ENCODE measurements at regions not wholly inside any gene's neighbourhood (a gene's known extent, or its start where the extent isn't known, plus 50 kb on each side); places are given as distances from the start of the nearest gene placed in this dataset.

DNA sequence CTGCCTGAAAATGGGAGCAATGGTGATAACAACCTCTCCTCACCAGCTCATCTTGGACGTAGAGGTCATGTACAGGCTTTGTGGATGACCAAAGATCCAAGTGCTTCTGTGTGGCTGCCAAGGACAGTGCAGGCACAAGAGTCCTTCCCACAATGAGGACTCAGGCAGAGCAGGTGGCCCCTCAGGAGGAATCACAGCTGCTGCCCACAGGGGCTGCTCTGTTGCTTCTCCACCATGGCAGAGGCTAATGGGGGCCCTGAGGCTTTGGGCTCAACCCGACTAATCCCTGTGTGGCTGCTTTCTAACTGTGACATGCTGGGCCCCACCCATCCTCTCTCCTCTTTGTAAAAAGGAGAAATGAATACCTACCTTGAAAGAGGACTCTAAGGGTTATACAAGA lies 58.1 kb upstream of the MRPS22 start:
- peak; percentile 57 to 71 for DNase-seq

DNA sequence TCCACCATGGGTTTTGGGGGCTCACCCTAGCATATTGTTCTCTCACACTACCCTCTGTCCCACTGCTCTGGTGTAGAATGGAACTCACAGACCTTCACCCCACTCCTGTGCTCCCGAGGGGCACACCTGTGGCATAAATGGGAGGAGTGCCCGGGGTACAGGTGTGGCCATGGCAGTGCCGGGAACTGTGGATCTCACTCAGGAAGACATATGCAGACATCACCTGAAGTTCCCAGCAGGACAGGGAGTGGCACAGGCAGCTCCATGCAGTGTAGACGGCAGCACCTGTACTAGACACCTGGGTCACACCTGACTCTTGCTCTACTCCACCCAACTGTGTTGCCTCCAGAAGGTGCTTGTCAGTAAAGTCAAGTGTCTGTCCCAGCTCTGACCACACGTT lies 57.6 kb upstream of the MRPS22 start:
- DNase-seq, result no peak

DNA sequence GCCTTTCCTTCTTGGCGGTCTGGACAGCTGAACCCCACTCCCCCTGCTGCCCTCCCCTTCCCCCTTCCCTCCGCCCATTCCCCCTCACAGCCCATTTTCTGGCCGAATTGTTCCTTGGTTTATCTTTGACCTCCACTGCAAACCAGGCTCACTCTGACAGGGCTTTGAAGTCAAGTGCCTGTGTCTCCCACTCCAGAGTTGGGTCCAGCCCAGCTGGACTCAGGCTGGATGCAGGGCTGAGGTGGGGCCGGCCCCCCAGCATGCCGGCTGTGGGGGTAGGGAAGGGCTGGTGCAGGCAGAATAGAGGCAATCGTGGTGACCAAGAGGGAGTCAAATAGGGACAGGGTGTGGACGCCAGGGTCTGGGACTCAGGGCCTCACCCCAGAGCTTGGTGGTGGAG lies 57.0 kb upstream of the MRPS22 start:
- DNase-seq, result no peak

DNA sequence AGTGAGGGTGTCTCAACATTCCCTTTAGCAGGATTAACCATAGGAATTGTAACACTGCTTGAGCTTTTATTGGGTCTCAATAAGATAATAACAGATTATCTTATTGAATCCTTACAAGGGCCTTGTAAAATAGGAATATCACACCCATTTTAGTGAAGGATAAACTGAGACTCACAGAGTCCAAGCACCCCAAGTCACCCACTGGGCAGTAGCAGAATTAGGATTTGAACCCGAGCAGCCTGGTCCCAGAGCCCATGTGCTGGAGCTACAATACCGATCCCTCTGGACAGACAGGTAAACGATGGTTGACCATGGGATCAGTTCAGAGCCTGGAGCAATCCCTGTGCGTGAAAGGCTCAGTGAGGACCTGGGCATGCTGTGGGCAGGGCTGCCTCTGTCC lies 56.3 kb upstream of the MRPS22 start:
- no peak for DNase-seq

DNA sequence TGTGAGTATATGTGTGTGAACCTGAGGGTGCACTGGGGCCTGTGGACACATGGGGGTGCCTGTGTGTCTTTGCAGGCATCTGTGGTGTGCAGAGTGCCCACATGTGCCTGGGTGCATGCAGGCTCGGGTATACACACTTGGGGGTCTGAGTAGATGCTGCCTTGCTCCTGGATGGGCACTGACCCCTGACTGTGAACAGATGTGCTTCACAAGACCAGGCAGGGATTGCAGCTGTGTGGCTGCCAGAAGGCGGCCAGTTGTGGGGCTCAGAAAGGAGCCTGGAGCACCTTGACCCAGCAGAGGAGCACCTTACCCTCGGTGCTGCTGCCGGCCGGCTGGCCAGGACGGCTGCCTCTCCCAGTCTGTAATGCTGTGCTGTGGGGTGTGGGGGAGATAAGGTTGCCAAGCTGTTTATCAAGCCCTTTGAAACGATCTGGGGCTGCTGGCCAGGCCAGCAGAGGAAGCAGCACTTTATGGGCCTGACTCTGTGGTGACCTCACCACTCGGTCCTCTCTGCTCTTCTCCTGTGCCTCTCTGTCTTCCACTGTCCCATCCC lies 55.5 kb upstream of the MRPS22 start:
- no peak for DNase-seq

DNA sequence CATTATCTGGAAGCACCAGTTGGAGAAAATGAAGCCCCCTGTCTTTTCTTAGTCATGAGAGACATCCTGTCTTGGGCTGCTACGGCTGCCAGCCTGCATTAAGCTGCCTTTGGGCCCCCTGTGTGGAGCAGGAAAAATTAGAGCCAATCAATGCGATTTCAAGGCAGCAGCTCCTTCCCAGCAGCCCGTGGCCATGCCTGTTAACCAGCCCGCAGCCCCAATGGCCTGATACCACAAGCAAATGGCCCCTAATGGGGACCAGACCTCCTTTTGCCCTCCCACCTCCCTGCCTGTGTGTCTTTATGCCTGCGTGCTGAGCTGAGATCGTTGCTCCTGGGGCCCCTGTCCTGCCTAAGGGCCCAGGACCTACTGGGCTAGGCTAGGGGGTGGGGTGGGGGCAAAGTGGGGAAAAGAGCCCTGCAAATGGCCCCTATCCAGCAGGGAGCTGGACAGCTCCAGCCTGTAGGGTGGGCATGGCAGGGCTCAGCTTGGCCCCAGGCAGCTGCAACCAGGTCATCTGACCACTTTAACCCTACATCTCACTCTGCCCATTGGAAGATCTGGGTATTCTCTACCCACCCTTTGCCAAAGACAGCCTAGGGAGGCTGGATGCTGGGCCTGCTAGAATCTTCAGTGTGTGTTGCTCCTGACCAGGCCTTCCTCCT lies 53.8 kb upstream of the MRPS22 start:
- DNase-seq, result no peak

DNA sequence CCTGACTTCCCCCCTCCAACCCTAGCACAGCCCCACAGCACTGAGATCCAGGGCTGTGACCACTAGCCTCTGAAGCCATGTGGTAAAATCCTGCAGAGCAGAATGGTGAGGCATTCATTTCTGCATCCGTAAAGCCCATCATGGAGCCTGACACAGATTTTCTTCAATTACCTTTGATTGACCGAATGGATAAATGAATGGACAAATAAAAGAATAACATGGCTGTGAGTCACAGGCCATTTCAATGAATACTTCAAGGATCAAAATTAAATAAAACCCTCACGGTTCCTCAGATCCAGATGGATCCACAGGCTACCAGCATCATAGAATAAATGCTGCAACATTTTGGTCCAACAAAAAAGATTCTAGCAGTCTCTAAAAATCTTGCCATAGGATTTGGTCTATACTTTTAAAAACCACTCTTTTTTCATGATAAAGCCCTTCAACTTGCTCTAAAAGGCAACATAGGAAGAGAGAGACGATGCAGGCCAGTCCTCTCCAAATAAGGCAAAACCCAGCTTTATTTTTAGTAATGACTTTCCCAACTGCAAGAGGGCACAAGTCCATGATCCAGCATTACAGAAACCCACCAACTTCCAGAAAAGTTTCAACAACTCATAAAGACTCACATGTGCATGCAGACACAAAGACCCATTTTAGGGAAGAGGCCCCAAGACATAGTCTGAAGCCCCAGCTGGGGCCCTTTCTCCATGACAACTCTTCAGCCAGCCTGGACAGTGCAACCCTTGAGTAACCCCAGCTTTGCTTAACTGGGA lies 52.4 kb upstream of the MRPS22 start:
- DNase-seq, result no peak

DNA sequence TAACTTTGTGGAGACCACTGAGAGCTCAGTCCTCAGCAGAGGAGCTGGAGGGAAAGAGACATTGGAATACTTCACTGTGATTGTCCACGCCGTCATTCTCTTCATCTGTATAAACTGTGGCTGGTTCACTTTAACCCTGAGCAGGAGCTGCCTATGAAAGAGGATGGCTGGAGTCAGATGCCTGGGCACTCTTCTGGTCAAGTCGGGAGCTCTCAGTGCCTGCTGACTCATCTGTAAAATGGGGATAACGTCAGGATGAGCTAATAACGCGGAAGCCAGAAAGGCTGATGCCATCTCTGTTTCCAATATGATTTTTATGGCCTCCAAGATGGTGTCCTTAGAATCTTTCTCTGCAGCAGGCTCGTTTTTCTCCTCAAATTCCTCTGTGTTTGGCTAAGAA lies 51.6 kb upstream of the MRPS22 start:
- DNase-seq, result no peak

DNA sequence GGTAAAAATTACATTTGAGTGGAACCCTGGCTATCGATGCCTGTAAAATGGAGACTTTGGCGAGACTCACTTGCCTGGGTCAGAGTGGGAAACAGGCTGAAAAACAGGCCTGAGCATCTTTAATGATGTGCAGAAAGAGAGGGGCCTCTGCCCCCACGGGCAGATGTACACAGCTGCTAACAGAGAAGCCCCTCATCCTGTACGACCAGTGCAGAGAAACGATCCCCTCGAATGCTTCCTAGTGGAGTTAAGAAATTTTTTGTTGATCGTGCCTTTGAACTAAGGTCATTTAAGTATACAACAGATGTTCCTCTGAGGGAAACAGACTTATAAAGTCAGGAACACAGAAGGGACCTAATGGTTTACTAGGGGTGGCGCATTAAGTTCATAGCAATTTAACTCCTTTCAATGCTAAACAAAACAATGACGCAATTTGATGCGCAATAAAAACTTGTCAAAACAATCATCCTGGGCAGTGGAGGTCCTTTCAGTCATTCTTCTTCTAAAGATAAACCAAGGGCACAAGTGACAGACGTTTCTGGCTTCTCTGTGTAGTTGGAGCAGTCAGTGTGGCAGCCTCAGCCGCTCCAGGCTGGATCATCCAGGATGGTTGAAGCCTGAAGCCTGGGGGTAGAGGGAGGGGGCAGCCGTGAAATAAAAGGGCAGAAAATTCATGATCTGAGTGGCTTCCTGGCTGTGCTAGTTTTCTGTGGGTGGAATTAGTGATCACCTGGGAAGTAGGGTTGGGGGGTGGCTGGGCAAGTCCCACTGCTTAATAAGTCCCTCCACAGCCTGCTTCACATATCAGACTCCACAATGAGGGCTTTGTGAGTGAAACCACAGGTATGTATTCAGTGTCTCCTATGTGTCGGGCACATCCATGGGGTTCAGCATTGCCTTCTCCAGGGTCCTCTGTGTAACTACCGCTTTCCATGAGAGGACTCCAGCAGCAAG lies 50.8 kb upstream of the MRPS22 start:
- no peak for DNase-seq

DNA sequence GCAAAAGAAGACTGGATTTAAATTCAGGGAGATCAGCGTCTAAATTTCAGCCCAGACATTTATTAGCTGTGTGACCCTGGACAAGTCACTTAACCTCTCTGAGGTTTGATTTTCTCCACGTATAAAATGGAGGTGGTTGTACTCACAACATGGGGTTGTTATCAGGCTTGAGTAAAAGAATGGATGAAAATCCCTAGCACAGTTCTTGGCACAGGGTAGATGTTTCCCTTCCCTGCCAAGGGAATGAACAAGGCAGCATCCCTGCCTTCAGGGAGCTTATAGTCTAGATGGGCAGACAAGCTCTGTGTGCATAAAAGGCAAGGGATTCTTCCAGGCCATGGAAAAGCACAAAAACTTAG lies 50.2 kb upstream of the MRPS22 start:
- no peak for DNase-seq
